A204.1 (cell line): ENCODE measurements at regions not wholly inside any gene's neighbourhood (a gene's known extent, or its start where the extent isn't known, plus 50 kb on each side); places are given as distances from the start of the nearest gene placed in this dataset.
A peak's percentile ranks its signal among the peaks of the same experiment; 100 is the strongest.

Experiments
- FAIRE-seq: peaks from 2 replicates; lab custom pipeline; 2012; peaks lifted over from hg19 to GRCh38; lab: Jason Lieb, UNC

GRCh38 chr15:94917068-94917467 is 685.7 kb downstream of the MCTP2 start:
- no peak for FAIRE-seq

GRCh38 chr15:94921936-94922335 is 690.6 kb downstream of the MCTP2 start:
- FAIRE-seq: no peak

- no peak for FAIRE-seq
These were observed 692.7 kb downstream of the MCTP2 start for GRCh38 chr15:94924057-94924456.

DNA sequence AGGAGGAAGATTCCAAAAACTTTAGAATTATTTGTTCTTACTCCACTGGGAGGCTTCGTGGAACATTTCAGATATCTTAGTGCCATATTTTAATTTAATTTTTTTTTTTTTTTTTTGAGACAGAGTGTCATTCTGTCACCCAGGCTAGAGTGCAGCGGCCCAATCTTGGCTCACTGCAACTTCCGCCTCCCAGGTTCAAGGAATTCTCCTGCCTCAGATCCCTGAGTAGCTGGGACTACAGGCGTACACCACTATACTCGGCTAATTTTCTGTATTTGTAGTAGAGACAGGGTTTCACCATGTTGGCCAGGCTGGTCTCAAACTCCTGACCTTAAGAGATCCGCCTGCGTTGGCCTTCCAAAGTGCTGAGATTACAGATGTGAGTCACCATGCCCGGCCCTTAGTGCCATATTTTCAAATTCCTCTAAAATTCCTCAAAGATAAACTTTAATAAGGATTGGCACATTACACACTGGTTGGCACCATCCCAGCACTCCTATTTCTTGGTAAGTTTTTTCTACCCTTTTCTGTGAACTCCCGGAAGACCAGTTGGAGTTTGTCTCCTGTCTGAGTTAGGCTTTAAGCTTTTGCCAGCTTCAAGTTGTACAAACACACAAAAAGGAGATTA is 693.7 kb downstream of the MCTP2 start:
- FAIRE-seq: no peak

- FAIRE-seq: no peak
These were observed 694.3 kb downstream of the MCTP2 start for GRCh38 chr15:94925680-94926079.

DNA sequence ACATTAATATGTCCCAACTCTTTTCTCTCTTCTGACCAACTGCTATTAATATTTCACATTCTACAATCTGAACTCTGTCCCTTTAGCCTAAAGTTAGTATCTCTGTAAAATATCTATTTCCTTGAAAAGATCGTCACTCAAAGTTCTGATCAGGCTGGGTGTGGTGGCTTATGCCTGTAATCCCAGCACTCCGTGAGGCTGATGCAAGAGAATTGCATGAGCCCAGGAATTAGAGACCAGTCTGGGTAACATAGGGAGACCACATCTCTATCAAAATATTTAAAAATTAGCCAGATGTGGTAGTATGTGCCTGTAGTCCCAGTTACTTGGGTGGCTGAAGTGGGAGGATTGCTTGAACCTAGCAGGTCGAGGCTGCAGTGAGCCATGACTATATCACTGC is 695.6 kb downstream of the MCTP2 start:
- FAIRE-seq: no peak

- FAIRE-seq: no peak
These were observed 697.9 kb downstream of the MCTP2 start for GRCh38 chr15:94929282-94929681.

- FAIRE-seq: no peak
These were observed 699.1 kb downstream of the MCTP2 start for GRCh38 chr15:94930441-94930840.

DNA sequence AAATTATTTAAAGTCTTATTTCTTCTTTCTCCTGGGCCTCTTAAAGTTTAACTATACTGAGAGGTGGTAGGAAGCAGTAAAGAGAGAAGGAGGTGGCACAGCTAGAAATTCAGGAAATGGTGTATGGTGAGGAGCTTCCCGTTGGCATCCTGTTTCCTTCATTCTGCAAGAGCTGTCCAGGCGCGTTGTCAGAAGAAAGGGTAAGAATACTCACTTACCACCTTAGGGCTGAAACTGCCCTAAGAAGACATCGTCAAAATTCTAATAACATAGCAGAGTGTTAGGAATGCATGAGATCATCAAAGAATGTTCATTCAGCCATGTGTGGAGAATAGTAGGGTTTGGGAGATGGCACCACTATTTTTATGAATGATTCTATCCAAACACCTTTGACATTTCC is 699.6 kb downstream of the MCTP2 start:
- no peak for FAIRE-seq

GRCh38 chr15:94934440-94934839 is 703.1 kb downstream of the MCTP2 start:
- FAIRE-seq: no peak

GRCh38 chr15:94937242-94937641 is 705.9 kb downstream of the MCTP2 start:
- no peak for FAIRE-seq

- FAIRE-seq: no peak
These were observed 712.5 kb downstream of the MCTP2 start for GRCh38 chr15:94943888-94944287.

DNA sequence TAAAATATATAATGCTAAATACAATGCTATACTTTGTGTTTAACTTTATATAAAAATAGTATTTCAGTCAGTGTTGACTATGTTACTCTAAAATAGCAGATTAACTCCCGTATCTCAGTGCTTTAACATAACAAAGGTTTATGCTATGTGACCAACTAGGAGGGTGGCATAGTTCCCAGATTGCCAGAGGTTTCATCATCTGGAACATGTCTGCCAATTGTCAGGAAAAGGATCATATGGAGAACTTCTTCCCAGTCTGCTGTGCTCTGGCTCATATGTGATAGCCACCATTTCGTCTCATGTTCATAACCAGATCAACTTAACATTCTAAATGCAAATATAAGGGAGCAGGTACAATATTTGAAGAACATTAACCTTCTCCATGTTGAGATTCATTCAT is 720.2 kb downstream of the MCTP2 start:
- no peak for FAIRE-seq

DNA sequence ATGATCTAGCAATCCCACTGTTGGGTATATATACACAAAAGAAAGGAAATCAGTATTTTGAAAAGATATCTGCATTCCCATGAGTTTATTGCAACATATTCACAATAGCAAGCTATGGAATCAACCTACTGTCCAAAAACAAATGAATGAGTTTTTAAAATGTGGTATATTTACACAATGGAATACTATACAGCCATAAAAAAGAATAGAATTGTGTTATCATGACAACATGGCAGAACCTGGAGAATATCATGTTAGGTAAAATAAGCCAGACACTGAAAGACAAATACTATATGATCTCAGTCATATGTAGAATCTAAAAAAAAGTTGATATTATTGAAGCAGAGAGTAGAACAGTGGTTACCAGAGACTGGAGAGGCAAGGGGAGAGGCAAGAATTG is 732.6 kb downstream of the MCTP2 start:
- FAIRE-seq: no peak

DNA sequence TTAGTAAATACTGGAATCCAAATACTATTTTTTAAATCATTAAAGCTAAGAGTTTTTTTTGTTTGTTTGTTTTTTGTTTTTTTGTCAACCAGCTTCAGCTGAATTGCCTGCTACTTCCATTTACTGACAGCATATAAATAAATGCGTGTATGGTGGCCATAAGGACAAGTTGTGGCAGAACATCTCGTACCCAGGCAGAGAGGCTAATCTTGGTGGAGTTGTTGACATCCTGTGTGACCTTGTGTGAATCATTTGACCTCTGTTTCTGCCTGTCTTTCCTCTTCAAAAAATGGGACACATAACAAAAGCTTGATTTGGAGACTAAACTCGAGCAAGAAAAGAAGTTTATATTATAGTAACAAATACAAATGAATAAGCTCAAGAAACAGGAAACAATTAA is 734.2 kb downstream of the MCTP2 start:
- no peak for FAIRE-seq

DNA sequence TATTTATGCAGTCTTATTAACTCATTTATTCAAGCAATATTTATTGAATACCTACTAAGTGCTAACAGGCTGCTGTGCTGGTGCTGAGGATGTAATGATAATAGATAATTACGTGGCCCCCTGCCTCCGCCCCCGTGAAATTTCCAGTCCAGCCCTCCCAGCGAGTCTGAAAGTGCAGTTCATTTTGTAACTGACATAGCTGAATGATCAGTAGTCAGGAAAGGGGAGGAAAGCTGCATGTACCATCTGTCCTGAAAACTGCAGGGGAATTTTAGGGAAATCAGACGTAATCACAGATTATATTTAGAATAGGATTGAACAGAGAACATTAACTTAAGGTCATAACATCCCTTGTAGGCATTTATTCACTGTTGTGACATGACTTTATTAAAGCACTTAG is 736.8 kb downstream of the MCTP2 start:
- no peak for FAIRE-seq

DNA sequence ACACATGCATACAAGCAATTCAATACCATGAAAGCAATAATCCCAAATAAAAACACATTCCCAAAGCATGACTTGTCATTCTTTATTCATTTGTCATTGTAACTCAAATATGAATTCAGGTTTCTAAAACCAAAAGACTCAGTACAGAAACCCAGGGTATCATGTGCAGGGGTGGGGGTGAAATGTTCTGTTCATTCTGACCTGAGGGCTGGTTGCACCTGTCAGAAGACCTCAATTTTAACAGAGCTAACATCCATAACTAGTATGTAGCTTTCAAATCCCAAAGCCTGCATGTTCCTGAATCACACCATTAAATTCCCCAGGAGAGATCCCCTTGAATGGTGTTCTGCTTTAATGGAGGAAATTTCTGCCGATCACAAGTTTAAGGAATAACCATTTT is 738.7 kb downstream of the MCTP2 start:
- no peak for FAIRE-seq

DNA sequence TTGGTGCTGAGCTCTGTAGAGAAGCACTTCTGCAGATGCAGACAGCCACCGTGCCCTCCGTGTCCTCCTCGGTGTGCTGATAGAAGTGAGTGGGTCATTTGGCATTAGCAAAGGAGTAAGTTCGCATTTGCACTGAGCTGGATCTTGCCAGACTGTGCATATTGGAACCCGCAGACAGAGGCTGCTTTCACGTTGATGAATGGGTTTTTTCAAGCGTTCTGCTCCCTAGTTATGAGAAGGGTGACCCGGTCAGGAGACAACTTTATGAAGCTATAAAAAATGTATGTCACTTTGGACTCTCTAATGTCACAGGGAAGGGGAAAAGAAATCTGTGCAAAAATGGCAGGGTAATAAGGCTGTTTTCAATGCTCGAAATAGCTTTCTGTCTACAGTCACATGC is 739.4 kb downstream of the MCTP2 start:
- FAIRE-seq: no peak

DNA sequence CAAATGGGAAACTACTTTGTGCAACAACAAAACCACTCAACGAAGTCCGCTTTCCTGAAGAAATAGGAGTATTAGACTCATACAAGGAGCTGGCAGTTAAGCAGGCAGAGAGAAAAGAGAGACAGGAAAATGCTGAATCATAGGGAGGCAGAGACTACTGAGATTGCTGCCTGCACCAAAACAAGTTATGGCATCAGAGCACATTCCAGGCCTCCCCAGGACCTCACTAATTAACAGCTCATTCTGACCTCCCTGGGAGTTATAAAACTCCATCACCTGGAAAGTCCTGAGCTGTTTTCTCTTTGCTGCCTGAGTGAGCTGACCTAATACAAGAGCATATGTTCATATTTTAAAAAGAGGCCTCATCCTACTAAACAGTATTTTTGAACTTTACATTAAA is 741.0 kb downstream of the MCTP2 start:
- no peak for FAIRE-seq

DNA sequence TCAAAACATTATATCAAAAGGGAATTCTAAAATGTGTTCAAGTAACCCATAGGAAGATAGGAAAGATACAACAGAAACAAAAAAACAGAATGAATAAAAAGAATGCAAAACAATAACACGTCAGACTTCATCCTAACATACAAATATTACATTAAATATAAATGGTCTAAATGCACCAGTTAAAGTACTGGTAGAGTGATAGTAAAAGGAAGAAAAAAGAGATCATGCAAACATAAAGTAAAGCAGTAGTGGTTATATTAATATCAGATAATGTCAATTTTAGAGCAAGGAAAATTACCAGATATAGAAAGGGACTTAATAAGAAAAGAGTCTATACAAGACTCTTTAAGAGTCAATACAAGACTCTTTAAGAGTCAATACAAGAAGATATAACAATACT is 755.7 kb downstream of the MCTP2 start:
- peak; percentile 30 for FAIRE-seq

DNA sequence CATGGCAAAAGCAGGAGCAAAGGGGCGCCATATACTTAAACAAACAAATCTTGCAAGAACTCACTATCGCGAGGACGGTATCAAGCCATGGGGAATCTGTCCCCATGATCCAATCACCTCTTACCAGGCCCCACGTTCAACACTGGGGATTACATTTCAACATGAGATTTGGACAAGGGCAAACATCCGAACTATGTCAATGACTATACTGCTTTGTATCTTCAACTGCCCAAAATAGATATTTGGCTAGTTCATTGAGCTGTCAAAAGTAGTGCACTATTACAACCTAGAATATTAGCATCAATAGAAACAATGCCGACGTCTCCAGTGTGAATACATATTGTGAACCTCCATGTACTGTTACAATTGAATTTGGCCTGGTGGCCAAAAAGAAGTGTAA is 760.4 kb downstream of the MCTP2 start:
- no peak for FAIRE-seq

- FAIRE-seq: no peak
These were observed 778.3 kb downstream of the MCTP2 start for GRCh38 chr15:95009635-95010034.

DNA sequence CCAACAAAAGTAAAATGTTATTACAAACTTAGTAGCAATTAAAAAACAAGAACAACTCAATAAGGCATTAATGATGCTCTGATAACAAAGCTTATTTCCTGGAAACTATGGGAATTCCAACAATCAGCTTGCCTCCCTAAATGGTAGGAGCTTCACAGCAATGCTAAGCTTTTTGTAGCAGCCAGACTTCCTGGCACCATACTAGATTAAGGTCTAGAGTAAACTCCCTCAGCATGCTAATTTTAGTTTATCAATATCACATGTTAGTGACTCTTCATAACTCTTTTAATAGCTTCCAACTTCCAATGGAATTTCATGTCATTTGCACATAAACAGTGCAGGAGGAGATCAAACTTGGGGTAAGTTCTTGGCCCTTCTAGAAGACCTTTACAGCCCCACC is 782.0 kb downstream of the MCTP2 start:
- no peak for FAIRE-seq

DNA sequence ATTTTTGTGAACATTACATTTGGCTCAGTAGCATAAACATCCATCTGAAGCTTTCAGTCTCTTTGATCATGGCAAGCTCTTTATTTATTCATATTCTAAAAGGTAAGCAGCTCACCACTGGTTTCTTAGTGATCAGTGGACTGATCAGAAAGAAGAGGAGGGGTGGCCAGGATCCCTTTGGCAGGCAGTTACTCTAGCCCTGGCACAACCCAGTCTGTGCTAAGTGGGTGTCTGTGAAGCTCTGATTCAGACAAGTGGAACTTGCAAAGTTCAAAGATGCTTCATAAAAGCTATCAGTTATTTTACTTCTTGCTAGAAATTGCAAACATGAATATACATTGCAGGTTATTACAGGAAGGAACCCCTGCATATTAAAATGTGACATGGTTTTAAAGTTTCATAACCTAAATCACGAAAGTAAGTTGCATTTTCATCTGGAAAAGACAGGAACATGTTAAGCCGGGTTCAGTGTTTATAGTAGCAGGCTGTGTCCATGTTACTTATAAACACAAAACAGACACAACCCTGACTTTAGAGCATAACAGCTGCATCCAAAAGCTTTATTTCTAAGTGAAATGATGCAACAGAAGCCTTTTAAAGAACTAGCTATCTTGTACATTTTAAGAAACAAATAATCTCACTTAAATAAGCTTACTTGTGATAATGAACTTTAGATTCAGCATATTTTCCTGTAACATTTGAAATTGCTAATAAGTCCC is 785.3 kb downstream of the MCTP2 start:
- no peak for FAIRE-seq
